HEK293T (cell line): ENCODE measurements at regions not wholly inside any gene's neighbourhood (a gene's known extent, or its start where the extent isn't known, plus 50 kb on each side); places are given as distances from the start of the nearest gene placed in this dataset.

Experiments used
- ARNT ChIP-seq: fragments of 450-650 bp; IDR thresholded peaks from 2 replicates; pipeline ENCODE4 v1.6.1; 2017; ENCODE audit warnings: mild to moderate bottlenecking
- BHLHE40 ChIP-seq: fragments of 450-650 bp; IDR thresholded peaks from 2 replicates; pipeline ENCODE4 v1.6.1; 2016; ENCODE audit warnings: mild to moderate bottlenecking, moderate library complexity, borderline replicate concordance
- ELF4 ChIP-seq: fragments of 450-650 bp; IDR thresholded peaks from 2 replicates; pipeline ENCODE4 v1.6.1; 2017; ENCODE audit warnings: antibody characterized with exemption
- FOXA1 ChIP-seq: fragments of 450-650 bp; IDR thresholded peaks from 2 replicates; pipeline ENCODE4 v1.6.1; 2016; ENCODE audit warnings: mild to moderate bottlenecking
- FOXK2 ChIP-seq: fragments of 450-650 bp; IDR thresholded peaks from 2 replicates; pipeline ENCODE4 v1.6.1; 2016; ENCODE audit warnings: mild to moderate bottlenecking
- FOXM1 ChIP-seq: fragments of 450-650 bp; IDR thresholded peaks from 2 replicates; pipeline ENCODE4 v1.6.1; 2017; ENCODE audit warnings: mild to moderate bottlenecking, borderline replicate concordance
- HDGF ChIP-seq: fragments of 450-650 bp; IDR thresholded peaks from 2 replicates; pipeline ENCODE4 v1.6.1; 2017; ENCODE audit warnings: antibody characterized with exemption, borderline replicate concordance
- LEF1 ChIP-seq: fragments of 450-650 bp; IDR thresholded peaks from 2 replicates; pipeline ENCODE4 v1.6.1; 2017; ENCODE audit warnings: mild to moderate bottlenecking, borderline replicate concordance
- NFRKB ChIP-seq: fragments of 450-650 bp; IDR thresholded peaks from 2 replicates; pipeline ENCODE4 v1.6.1; 2016; ENCODE audit warnings: mild to moderate bottlenecking, moderate library complexity
- PKNOX1 ChIP-seq: fragments of 450-650 bp; IDR thresholded peaks from 2 replicates; pipeline ENCODE4 v1.6.1; 2016
- SP1 ChIP-seq: fragments of 450-650 bp; IDR thresholded peaks from 2 replicates; pipeline ENCODE4 v1.6.1; 2017
- TARDBP ChIP-seq: fragments of 450-650 bp; IDR thresholded peaks from 2 replicates; pipeline ENCODE4 v1.6.1; 2016
- ZNF384 ChIP-seq: fragments of 450-650 bp; IDR thresholded peaks from 2 replicates; pipeline ENCODE4 v1.6.1; 2016

GRCh38 chr15:29919380-29919881, 97.2 kb upstream of the TJP1 start:
- TF ChIP-seq FOXM1 (no peak), LEF1 (no peak), BHLHE40 (no peak), ZNF384 (no peak), FOXA1 (no peak), SP1 (no peak), ARNT (no peak), TARDBP (no peak), PKNOX1 (no peak), ELF4 (no peak), NFRKB (no peak), FOXK2 (no peak), HDGF (no peak)
